Calu3 (cell line): ENCODE measurements at regions not wholly inside any gene's neighbourhood (a gene's known extent, or its start where the extent isn't known, plus 50 kb on each side); places are given as distances from the start of the nearest gene placed in this dataset.

Experiments used
- BruUV-seq: library from RNA; stranded (reverse); fragments of 400-500 nt; replicated peaks from 2 replicates; lab custom pipeline; 2021; lab: Mats Ljungman, UMichigan
- CTCF ChIA-PET: fragments of 300-600 bp; sonication (Branson Sonifier 250); formaldehyde crosslinking; loops from one replicate; lab custom pipeline; 2022; ENCODE audit warnings: antibody characterized with exemption; lab: Charles Lee
- DNase-seq: peaks from one replicate; pipeline ENCODE4 v3.0.0; 2022
- H3K27ac Mint-ChIP-seq: one replicate; pipeline ENCODE4 v1.8.0; 2022; ENCODE audit warnings: mixed read lengths; ENCODE audit not compliant: unreplicated experiment
- H3K27me3 Mint-ChIP-seq: one replicate; pipeline ENCODE4 v1.8.0; 2022; ENCODE audit warnings: mixed read lengths; ENCODE audit not compliant: unreplicated experiment
- H3K36me3 Mint-ChIP-seq: one replicate; pipeline ENCODE4 v1.8.0; 2022; ENCODE audit warnings: mild to moderate bottlenecking, moderate library complexity, mixed read lengths; ENCODE audit not compliant: insufficient read depth, unreplicated experiment
- H3K4me1 Mint-ChIP-seq: one replicate; pipeline ENCODE4 v1.8.0; 2022; ENCODE audit warnings: mild to moderate bottlenecking, low read depth, mixed read lengths; ENCODE audit not compliant: unreplicated experiment
- H3K4me3 Mint-ChIP-seq: one replicate; pipeline ENCODE4 v1.8.0; 2022; ENCODE audit warnings: mild to moderate bottlenecking, low read depth, moderate library complexity, mixed read lengths; ENCODE audit not compliant: unreplicated experiment
- H3K9me3 Mint-ChIP-seq: one replicate; pipeline ENCODE4 v1.8.0; 2022; ENCODE audit warnings: low read depth, mixed read lengths; ENCODE audit not compliant: unreplicated experiment
- CTCF ChIP-seq: fragments of 200-600 bp; IDR thresholded peaks from one replicate; pipeline ENCODE4 v1.8.0; 2022; ENCODE audit warnings: antibody characterized with exemption; ENCODE audit not compliant: unreplicated experiment
- intact Hi-C: fragments of 100-400 bp; cut with micrococcal nuclease; formaldehyde crosslinking; loops from one replicate; pipeline ENCODE4 v1.10.0; 2022; ENCODE audit not compliant: unreplicated experiment

DNA sequence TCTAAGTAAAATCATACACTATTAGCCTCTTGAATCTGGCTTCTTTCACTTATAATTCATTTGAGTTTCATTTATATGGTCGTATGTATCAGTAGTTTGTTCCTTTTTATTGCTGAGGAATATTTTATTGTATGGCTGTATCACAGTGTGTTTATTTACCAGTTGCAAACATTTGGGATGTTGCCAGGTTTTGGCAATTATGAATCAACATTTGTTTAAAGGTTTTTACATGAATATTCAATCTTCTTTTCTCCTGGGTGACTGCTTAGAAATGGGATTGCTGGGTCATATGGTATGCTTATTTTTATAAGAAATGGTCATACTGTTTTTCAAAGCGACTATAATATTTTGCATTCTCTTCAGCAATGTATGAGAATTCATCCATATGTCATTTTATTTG is 107.9 kb downstream of the PMAIP1 start:
- Mint-ChIP-seq H3K27ac (no peak overlapping the region), H3K36me3 (no peaks in the 10 kb centered on the region), H3K9me3 (peaks cover 6% of the 10 kb centered on the region), H3K27me3 (no peaks in the 10 kb centered on the region), H3K4me3 (no peak overlapping the region), H3K4me1 (no peaks in the 10 kb centered on the region)
- CTCF ChIA-PET: no interaction called here
- BruUV-seq: no TSS peak
- intact Hi-C loops: no loop called here
- DNase-seq: no peak
- no peak for TF ChIP-seq CTCF

GRCh38 chr18:60003610-60004185 is 103.9 kb downstream of the PMAIP1 start:
- Mint-ChIP-seq H3K27ac (no peak overlapping the region), H3K4me1 (no peaks in the 10 kb centered on the region), H3K27me3 (no peaks in the 10 kb centered on the region), H3K36me3 (no peaks in the 10 kb centered on the region), H3K4me3 (no peak overlapping the region), H3K9me3 (peaks cover 3% of the 10 kb centered on the region)
- intact Hi-C loops: no loop called here
- TF ChIP-seq CTCF: no peak
- no peak for DNase-seq
- CTCF ChIA-PET: no interaction called here
- no TSS peak for BruUV-seq

DNA sequence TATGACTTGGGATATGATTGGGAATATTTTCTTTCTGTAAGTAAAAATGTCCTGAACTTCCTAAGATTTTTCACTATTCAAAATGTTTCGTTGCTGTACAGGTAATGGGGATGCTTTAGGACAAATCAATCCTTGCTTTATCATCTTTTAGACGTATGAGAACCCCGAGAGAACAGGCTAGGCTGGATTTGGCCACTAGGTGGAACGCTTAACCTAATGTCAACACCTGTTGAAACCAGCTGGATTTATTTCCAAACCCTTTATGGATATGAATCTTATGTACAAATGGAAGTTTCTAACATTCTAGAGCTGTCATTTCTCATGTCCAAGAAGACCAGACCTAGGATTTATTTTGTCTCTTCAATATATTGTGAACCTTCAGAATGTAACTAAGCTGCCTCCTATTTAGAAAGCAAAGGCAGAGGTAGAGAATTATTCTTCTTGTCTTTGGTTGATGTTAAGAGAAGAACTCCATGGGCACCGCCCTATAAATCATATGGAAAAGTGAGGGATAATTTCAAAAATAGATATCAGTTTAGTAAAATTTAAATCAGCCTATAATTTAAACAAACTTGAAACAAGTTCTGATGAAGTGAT is 96.7 kb downstream of the PMAIP1 start:
- H3K27me3 Mint-ChIP-seq: no peaks in the 10 kb centered on the region

DNA sequence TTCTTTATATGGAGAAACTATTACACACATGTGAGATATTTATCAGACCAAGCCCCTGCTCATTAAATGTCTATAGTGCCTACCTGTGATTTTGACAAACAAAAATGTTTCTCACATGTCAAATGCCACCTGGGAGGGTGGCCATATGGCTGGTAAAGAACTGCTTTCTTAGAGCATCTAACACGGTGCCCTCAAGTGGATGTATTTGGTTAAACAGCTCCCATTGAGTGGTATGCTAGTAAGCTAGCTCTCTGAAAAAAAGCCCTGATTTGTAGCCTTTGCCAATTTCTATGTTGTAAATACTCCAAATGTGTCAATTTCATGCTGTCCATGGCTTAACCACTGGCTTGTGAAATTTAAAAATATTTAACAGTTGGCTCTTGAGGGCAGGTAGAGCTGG is 94.6 kb downstream of the PMAIP1 start:
- TF ChIP-seq CTCF: no peak
- H3K27ac Mint-ChIP-seq: no peak overlapping the region
- H3K27me3 Mint-ChIP-seq: no peaks in the 10 kb centered on the region
- BruUV-seq: no TSS peak
- no peak for DNase-seq
- intact Hi-C loops: loop anchor here (10.0 kb wide), 1 partner anchor 220 kb away; no protein-coding TSS in a partner anchor
- H3K4me1 Mint-ChIP-seq: peaks cover 18% of the 10 kb centered on the region
- no peaks in the 10 kb centered on the region for H3K36me3 Mint-ChIP-seq
- H3K4me3 Mint-ChIP-seq: no peak overlapping the region
- CTCF ChIA-PET: interaction anchor here (0.7 to 3.2 kb wide), 3 partner anchors 94 to 420 kb away, joined by 3 to 34 read pairs (median 7); no protein-coding TSS in a partner anchor
- H3K9me3 Mint-ChIP-seq: no peaks in the 10 kb centered on the region

More for the DNA sequence above, 96.7 kb downstream of the PMAIP1 start:
- Mint-ChIP-seq H3K4me3 (no peak overlapping the region), H3K4me1 (no peaks in the 10 kb centered on the region), H3K36me3 (no peaks in the 10 kb centered on the region), H3K9me3 (no peaks in the 10 kb centered on the region), H3K27ac (no peak overlapping the region)
- peak; percentile 73 for TF ChIP-seq CTCF
- peak; percentile 67 for DNase-seq
- CTCF ChIA-PET: interaction anchor here (0.8 to 3.2 kb wide), 5 partner anchors 57 to 646 kb away, joined by 3 to 34 read pairs (median 3); no protein-coding TSS in a partner anchor
- intact Hi-C loops: loop anchor here (1.0 to 10.0 kb wide), 3 partner anchors 218 to 553 kb away; no protein-coding TSS in a partner anchor
- BruUV-seq: no TSS peak
